Neural crest cell (in vitro differentiated cells): ENCODE measurements at regions not wholly inside any gene's neighbourhood (a gene's known extent, or its start where the extent isn't known, plus 50 kb on each side); places are given as distances from the start of the nearest gene placed in this dataset.

Source experiments
- DNase-seq: peaks from one replicate; pipeline ENCODE4 v3.0.0; 2021; ENCODE audit warnings: low read depth, mixed read lengths, low spot score
- H3K27ac Mint-ChIP-seq: one replicate; pipeline ENCODE4 v1.8.0; 2021; ENCODE audit warnings: mild to moderate bottlenecking, mixed read lengths; ENCODE audit not compliant: unreplicated experiment
- H3K27me3 Mint-ChIP-seq: 2 replicates; pipeline ENCODE4 v1.8.0; 2021; ENCODE audit warnings: low read depth, mild to moderate bottlenecking, mixed read lengths
- H3K36me3 Mint-ChIP-seq: 2 replicates; pipeline ENCODE4 v1.8.0; 2021; ENCODE audit warnings: low read depth, mild to moderate bottlenecking, mixed read lengths
- H3K4me1 Mint-ChIP-seq: 2 replicates; pipeline ENCODE4 v1.8.0; 2021; ENCODE audit warnings: mixed read lengths
- H3K4me3 Mint-ChIP-seq: one replicate; pipeline ENCODE4 v1.8.0; 2021; ENCODE audit warnings: mild to moderate bottlenecking, mixed read lengths
- H3K9me3 Mint-ChIP-seq: 2 replicates; pipeline ENCODE4 v1.8.0; 2021; ENCODE audit warnings: mixed read lengths
- TF ChIP-seq, protein P1 (sequence below): fragments of 200-600 bp; sonication (generic); conservative IDR thresholded peaks from 2 replicates; pipeline ENCODE4 v1.5.0; 2021; ENCODE audit warnings: antibody characterized with exemption, mild to moderate bottlenecking

DNA sequence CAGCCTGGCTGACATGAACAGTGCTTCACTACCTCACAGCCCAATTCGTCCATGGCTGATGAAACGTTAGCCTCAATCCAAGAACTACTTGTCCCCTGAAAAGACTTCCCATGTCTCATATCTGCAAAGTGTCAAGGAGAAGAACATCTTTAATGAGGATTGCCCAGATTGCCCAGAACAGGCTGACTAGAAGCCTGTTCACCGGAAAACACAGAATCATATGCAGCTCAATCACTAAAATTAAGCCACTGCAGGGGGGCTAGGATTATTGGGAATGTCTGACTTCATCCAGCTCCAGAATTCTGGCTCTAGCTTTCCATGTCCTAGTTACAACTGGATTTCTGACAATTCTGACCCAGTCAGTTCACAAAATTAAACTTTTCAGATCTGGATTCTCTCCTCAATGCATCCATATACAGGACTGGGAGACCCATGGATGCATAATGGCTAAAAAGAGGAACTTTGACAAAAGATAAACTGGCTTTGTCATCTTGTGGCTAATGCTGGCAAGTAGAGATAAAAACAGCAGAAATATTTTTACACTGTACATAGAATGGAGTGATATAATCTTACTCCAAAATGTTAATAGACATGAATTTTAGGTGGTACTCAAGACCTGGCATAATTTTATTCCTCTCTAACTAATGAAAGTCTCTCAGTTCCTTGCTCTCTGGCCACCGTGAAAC is 467.0 kb upstream of the POT1 start:
- no peak for DNase-seq
- Mint-ChIP-seq H3K4me1 (peaks cover 8% of the 10 kb centered on the region), H3K9me3 (peaks cover 6% of the 10 kb centered on the region), H3K36me3 (no peaks in the 10 kb centered on the region), H3K27me3 (no peaks in the 10 kb centered on the region), H3K27ac (no peak overlapping the region), H3K4me3 (no peak overlapping the region)
- TF ChIP-seq, protein P1, sequence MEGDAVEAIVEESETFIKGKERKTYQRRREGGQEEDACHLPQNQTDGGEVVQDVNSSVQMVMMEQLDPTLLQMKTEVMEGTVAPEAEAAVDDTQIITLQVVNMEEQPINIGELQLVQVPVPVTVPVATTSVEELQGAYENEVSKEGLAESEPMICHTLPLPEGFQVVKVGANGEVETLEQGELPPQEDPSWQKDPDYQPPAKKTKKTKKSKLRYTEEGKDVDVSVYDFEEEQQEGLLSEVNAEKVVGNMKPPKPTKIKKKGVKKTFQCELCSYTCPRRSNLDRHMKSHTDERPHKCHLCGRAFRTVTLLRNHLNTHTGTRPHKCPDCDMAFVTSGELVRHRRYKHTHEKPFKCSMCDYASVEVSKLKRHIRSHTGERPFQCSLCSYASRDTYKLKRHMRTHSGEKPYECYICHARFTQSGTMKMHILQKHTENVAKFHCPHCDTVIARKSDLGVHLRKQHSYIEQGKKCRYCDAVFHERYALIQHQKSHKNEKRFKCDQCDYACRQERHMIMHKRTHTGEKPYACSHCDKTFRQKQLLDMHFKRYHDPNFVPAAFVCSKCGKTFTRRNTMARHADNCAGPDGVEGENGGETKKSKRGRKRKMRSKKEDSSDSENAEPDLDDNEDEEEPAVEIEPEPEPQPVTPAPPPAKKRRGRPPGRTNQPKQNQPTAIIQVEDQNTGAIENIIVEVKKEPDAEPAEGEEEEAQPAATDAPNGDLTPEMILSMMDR, result no peak

DNA sequence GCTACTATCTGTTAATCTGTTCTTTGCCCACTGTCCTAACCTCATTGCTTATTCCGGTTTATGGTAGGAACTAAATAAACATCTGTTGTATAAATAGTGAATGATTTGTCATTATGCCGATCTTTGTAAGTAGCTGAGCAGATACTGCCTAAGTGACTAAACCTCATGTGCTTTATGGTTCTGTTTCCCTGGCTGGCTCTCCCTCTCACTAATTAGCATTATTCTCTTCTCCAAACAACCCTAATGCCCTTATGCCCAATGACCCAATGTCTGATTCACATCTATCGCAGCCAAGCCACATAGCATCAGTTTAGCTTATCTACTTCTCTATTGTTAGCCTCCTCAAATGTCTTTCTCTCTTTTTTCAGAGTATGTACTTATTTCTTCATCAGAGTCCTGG is 462.3 kb upstream of the POT1 start:
- TF ChIP-seq, protein P1, result no peak
- Mint-ChIP-seq H3K4me1 (peaks cover 8% of the 10 kb centered on the region), H3K27ac (no peak overlapping the region), H3K4me3 (no peak overlapping the region), H3K27me3 (no peaks in the 10 kb centered on the region), H3K36me3 (no peaks in the 10 kb centered on the region), H3K9me3 (peaks cover 6% of the 10 kb centered on the region)
- no peak for DNase-seq

DNA sequence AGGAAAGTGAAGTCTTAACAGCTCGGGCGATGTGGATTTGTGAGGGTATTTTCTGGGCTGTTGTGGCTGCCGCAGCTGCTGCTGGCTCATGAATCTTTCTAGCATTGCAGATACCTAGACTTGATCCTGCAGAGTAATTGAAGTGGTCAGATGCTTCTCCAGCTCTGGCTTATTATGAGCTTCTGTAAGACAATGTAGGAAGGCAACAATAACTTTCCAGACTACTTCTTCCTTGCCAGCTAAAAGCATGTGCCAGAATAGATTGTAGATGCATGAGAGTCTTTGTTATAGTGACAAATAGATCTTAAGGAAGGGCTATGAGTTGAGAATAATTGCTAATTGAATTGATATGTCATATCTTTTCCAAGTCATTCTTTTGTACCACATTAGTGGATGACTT is 461.4 kb upstream of the POT1 start:
- TF ChIP-seq, protein P1, result no peak
- no peaks in the 10 kb centered on the region for H3K27me3 Mint-ChIP-seq

DNA sequence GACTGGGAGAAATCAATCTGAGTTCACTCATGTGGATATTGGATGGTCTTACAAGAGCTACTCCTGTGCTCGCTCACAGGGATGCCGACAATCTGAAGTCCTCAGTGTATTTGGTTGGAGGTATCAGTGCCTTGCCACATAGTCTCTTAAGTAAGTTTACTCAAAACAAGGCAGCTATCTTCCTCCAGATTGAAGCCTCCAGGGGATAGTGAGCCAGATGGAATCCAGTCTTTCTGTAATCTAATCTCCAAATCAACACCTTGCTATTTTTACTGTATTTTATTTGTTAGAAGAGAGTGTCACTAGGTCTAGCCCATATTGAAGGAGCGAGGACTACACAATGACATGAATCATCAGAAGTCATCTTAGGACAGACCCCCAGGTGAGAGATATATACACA is 456.6 kb upstream of the POT1 start:
- H3K4me1 Mint-ChIP-seq, result peaks cover 5% of the 10 kb centered on the region
- H3K27me3 Mint-ChIP-seq, result no peaks in the 10 kb centered on the region
- DNase-seq, result no peak
- TF ChIP-seq, protein P1, result no peak
- H3K4me3 Mint-ChIP-seq, result no peak overlapping the region
- H3K36me3 Mint-ChIP-seq, result no peaks in the 10 kb centered on the region
- peaks cover 4% of the 10 kb centered on the region for H3K9me3 Mint-ChIP-seq
- H3K27ac Mint-ChIP-seq, result no peak overlapping the region

More for the DNA sequence above, 461.4 kb upstream of the POT1 start:
- Mint-ChIP-seq H3K4me1 (peaks cover 8% of the 10 kb centered on the region), H3K36me3 (no peaks in the 10 kb centered on the region), H3K9me3 (peaks cover 6% of the 10 kb centered on the region), H3K27ac (no peak overlapping the region), H3K4me3 (no peak overlapping the region)
- DNase-seq, result no peak

DNA sequence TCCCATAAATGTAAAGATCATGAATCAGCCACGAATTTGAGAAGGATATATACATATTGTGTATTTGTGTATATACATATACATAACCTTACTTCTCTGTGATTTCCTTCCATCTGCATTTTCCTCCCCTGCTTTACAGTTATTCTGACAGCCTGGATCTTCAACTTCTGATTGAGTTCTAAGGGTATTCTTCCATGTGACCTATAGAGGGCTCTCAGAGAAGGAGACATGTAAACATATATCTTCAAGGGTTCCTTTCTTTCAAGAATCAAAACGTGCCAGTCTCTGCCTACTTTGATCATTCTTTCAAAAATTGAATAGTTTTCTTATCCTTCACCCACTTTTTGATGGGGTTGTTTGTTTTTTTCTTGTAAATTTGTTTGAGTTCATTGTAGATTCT is 453.7 kb upstream of the POT1 start:
- no peak overlapping the region for H3K4me3 Mint-ChIP-seq
- H3K9me3 Mint-ChIP-seq, result peaks cover 4% of the 10 kb centered on the region
- no peaks in the 10 kb centered on the region for H3K27me3 Mint-ChIP-seq
- DNase-seq, result no peak
- TF ChIP-seq, protein P1, result peak; percentile 18
- H3K4me1 Mint-ChIP-seq, result no peaks in the 10 kb centered on the region
- no peaks in the 10 kb centered on the region for H3K36me3 Mint-ChIP-seq
- H3K27ac Mint-ChIP-seq, result no peak overlapping the region
